ENCODE measurements at regions not wholly inside any gene's neighbourhood (a gene's known extent, or its start where the extent isn't known, plus 50 kb on each side); places are given as distances from the start of the nearest gene placed in this dataset.
"Not testable (repeated sequence)": the region's sequence is repeated elsewhere in the genome, so short reads cannot be mapped to it uniquely, and the experiment has no call there.

- no peak overlapping the region for H3K27ac Mint-ChIP-seq
- H3K27me3 Mint-ChIP-seq (ENCODE audit: low read depth), result no peaks in the 10 kb centered on the region
- peaks cover 10% of the 10 kb centered on the region for H3K36me3 Mint-ChIP-seq (ENCODE audit: low read depth)
- no peaks in the 10 kb centered on the region for H3K4me1 Mint-ChIP-seq
- no peak overlapping the region for H3K4me3 Mint-ChIP-seq
- H3K9me3 Mint-ChIP-seq, result peaks cover 39% of the 10 kb centered on the region
- TF ChIP-seq, protein P1, sequence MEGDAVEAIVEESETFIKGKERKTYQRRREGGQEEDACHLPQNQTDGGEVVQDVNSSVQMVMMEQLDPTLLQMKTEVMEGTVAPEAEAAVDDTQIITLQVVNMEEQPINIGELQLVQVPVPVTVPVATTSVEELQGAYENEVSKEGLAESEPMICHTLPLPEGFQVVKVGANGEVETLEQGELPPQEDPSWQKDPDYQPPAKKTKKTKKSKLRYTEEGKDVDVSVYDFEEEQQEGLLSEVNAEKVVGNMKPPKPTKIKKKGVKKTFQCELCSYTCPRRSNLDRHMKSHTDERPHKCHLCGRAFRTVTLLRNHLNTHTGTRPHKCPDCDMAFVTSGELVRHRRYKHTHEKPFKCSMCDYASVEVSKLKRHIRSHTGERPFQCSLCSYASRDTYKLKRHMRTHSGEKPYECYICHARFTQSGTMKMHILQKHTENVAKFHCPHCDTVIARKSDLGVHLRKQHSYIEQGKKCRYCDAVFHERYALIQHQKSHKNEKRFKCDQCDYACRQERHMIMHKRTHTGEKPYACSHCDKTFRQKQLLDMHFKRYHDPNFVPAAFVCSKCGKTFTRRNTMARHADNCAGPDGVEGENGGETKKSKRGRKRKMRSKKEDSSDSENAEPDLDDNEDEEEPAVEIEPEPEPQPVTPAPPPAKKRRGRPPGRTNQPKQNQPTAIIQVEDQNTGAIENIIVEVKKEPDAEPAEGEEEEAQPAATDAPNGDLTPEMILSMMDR (IDR thresholded peaks at IDR 0.05; ENCODE audit: unreplicated experiment in 3 of 3), result no peak
Measured at GRCh38 chr15:25173241-25174028, 218.6 kb downstream of the SNRPN start.

DNA sequence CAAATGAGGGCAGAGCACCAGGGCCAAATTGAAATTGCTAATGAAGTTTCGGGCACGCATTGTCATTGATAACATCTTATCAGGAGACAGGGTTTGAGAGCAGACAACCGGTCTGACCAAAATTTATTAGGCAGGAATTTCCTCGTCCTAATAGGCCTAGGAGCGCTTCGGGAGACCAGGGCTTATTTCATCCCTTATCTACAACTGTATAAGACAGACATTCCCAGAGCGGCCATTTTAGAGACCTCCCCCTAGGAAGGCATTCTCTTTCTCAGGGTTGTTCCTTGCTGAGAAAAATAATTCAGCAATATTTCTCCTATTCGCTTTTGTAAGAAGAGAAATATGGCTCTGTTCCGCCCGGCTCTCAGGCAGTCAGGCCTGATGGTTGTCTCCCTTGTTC is 219.4 kb downstream of the SNRPN start:
- H3K27ac Mint-ChIP-seq, result not testable (repeated sequence)

GRCh38 chr15:25175033-25175788 is 220.4 kb downstream of the SNRPN start:
- no peaks in the 10 kb centered on the region for H3K4me1 Mint-ChIP-seq
- TF ChIP-seq, protein P1 (IDR thresholded peaks at IDR 0.05; ENCODE audit: unreplicated experiment in 3 of 3), result no peak
- H3K27ac Mint-ChIP-seq, result no peak overlapping the region
- H3K9me3 Mint-ChIP-seq, result peaks cover 42% of the 10 kb centered on the region
- H3K4me3 Mint-ChIP-seq, result no peak overlapping the region
- peaks cover 7% of the 10 kb centered on the region for H3K36me3 Mint-ChIP-seq (ENCODE audit: low read depth)
- no peaks in the 10 kb centered on the region for H3K27me3 Mint-ChIP-seq (ENCODE audit: low read depth)

More for the DNA sequence above, 219.4 kb downstream of the SNRPN start:
- H3K9me3 Mint-ChIP-seq, result peaks cover 43% of the 10 kb centered on the region
- H3K4me3 Mint-ChIP-seq; H3K36me3 Mint-ChIP-seq (ENCODE audit: low read depth); H3K27me3 Mint-ChIP-seq (ENCODE audit: low read depth); H3K4me1 Mint-ChIP-seq: not testable (repeated sequence)

- TF ChIP-seq, protein P1 (IDR thresholded peaks at IDR 0.05; ENCODE audit: unreplicated experiment in 3 of 3), result no peak
- Mint-ChIP-seq H3K27me3 (ENCODE audit: low read depth) (no peaks in the 10 kb centered on the region), H3K36me3 (ENCODE audit: low read depth) (peaks cover 7% of the 10 kb centered on the region), H3K4me3 (no peak overlapping the region), H3K4me1 (no peaks in the 10 kb centered on the region), H3K27ac (no peak overlapping the region), H3K9me3 (peaks cover 43% of the 10 kb centered on the region)
Measured at GRCh38 chr15:25175789-25176615, 221.2 kb downstream of the SNRPN start.

GRCh38 chr15:25176616-25176923 is 221.8 kb downstream of the SNRPN start:
- Mint-ChIP-seq H3K27me3 (ENCODE audit: low read depth) (no peaks in the 10 kb centered on the region), H3K4me3 (no peak overlapping the region), H3K9me3 (peaks cover 43% of the 10 kb centered on the region), H3K27ac (no peak overlapping the region), H3K4me1 (no peaks in the 10 kb centered on the region), H3K36me3 (ENCODE audit: low read depth) (peaks cover 7% of the 10 kb centered on the region)
- TF ChIP-seq, protein P1 (IDR thresholded peaks at IDR 0.05; ENCODE audit: unreplicated experiment in 3 of 3), result no peak
